Keratinocyte (primary cell): ENCODE measurements at regions not wholly inside any gene's neighbourhood (a gene's known extent, or its start where the extent isn't known, plus 50 kb on each side); places are given as distances from the start of the nearest gene placed in this dataset.

Experiments
- DNase-seq: peaks from one replicate; pipeline ENCODE4 v3.0.0-alpha.2; 2011; ENCODE audit warnings: low read depth, missing footprints, low spot score
- FAIRE-seq: peaks from 2 replicates; lab custom pipeline; 2011; peaks lifted over from hg19 to GRCh38; lab: Jason Lieb, UNC
- H2AFZ ChIP-seq: 2 replicates; pipeline ENCODE4 v1.6.0; 2012; ENCODE audit warnings: low read length, control low read depth, inconsistent platforms; ENCODE audit not compliant: control insufficient read depth
- H3K27ac ChIP-seq: 2 replicates; pipeline ENCODE4 v1.5.1; 2011; ENCODE audit warnings: low read length; ENCODE audit not compliant: control insufficient read depth, insufficient read depth
- H3K27me3 ChIP-seq: 3 replicates; pipeline ENCODE4 v1.6.0; 2011; ENCODE audit warnings: low read length; ENCODE audit not compliant: control insufficient read depth, insufficient read depth; ENCODE audit errors: extremely low read depth
- H3K36me3 ChIP-seq, 2 experiments: 2 replicates in 1 of 2; 3 replicates in 1 of 2; pipeline ENCODE4 v1.5.1; 2011; ENCODE audit warnings: low read length in 2 of 2, mild to moderate bottlenecking in 1 of 2; ENCODE audit not compliant: control insufficient read depth in 2 of 2, insufficient read depth in 2 of 2; ENCODE audit errors: extremely low read depth in 1 of 2
- H3K4me1 ChIP-seq: 3 replicates; pipeline ENCODE4 v1.5.1; 2011; ENCODE audit warnings: low read length; ENCODE audit not compliant: control insufficient read depth, insufficient read depth; ENCODE audit errors: extremely low read depth
- H3K4me2 ChIP-seq: 3 replicates; pipeline ENCODE4 v1.6.0; 2011; ENCODE audit warnings: low read depth, low read length; ENCODE audit not compliant: control insufficient read depth, insufficient read depth; ENCODE audit errors: extremely low read depth
- H3K4me3 ChIP-seq, 3 experiments: fragments of 200-600 bp in 1 of 3; sonication (generic) in 1 of 3; 2 replicates in 2 of 3; 3 replicates in 1 of 3; pipeline ENCODE4 v1.5.1; 2011 to 2016; ENCODE audit warnings: low read length in 3 of 3, mild to moderate bottlenecking in 3 of 3, control low read depth in 2 of 3, inconsistent platforms in 1 of 3, low read depth in 1 of 3, mixed read lengths in 1 of 3, mixed run types in 1 of 3, moderate library complexity in 1 of 3; ENCODE audit not compliant: control insufficient read depth in 2 of 3, insufficient read depth in 2 of 3; ENCODE audit errors: extremely low read depth in 1 of 3
- H3K79me2 ChIP-seq: 2 replicates; pipeline ENCODE4 v1.6.0; 2012; ENCODE audit warnings: low read length; ENCODE audit not compliant: control insufficient read depth, insufficient read depth
- H3K9ac ChIP-seq: 3 replicates; pipeline ENCODE4 v1.6.0; 2011; ENCODE audit warnings: low read length; ENCODE audit not compliant: control insufficient read depth, insufficient read depth; ENCODE audit errors: extremely low read depth
- H3K9me1 ChIP-seq: 3 replicates; pipeline ENCODE4 v1.6.0; 2011; ENCODE audit warnings: low read length; ENCODE audit not compliant: control insufficient read depth, insufficient read depth; ENCODE audit errors: extremely low read depth
- H3K9me3 ChIP-seq: 2 replicates; pipeline ENCODE4 v1.5.1; 2012; ENCODE audit warnings: low read depth, low read length; ENCODE audit not compliant: control insufficient read depth
- H4K20me1 ChIP-seq: 3 replicates; pipeline ENCODE4 v1.6.0; 2011; ENCODE audit warnings: low read length; ENCODE audit not compliant: control insufficient read depth, insufficient read depth; ENCODE audit errors: extremely low read depth
- CTCF ChIP-seq, 3 experiments: IDR thresholded peaks in 1 of 3; conservative IDR thresholded peaks in 1 of 3; optimal IDR thresholded peaks in 1 of 3; 2 replicates in 2 of 3; 3 replicates in 1 of 3; pipeline versions ENCODE3 to v1.5.1; 2011; ENCODE audit warnings: low read length in 3 of 3, mild to moderate bottlenecking in 3 of 3, moderate library complexity in 2 of 3, control low read depth in 1 of 3, inconsistent platforms in 1 of 3; ENCODE audit not compliant: insufficient read depth in 2 of 3; ENCODE audit errors: extremely low read depth in 1 of 3
- EZH2 ChIP-seq: IDR thresholded peaks from one replicate; pipeline ENCODE4 v1.6.1; 2012; ENCODE audit warnings: inconsistent platforms, mild to moderate bottlenecking, low read length, moderate library complexity
- dilution Hi-C: fragments of 300-500 bp; cut with MboI; formaldehyde crosslinking; loops from one replicate; pipeline ENCODE4 v1.7.0; 2020; ENCODE audit warnings: low sequenced_read_pairs; ENCODE audit not compliant: extremely low pct_ligation_motif_present

GRCh38 chr5:74337254-74337983 is 303.1 kb downstream of the ENC1 start:
- H3K79me2 ChIP-seq, result no peaks in the 10 kb centered on the region
- H3K27ac ChIP-seq, result no peak overlapping the region
- H2AFZ ChIP-seq, result peak overlapping the region; percentile 43
- no peaks in the 10 kb centered on the region for H3K27me3 ChIP-seq
- H3K4me1 ChIP-seq, result peaks cover 4% of the 10 kb centered on the region
- no peaks in the 10 kb centered on the region for H3K9me3 ChIP-seq
- no peaks in the 10 kb centered on the region for H3K36me3 ChIP-seq
- DNase-seq, result no peak
- H3K4me3 ChIP-seq, result no peak overlapping the region
- H4K20me1 ChIP-seq, result no peaks in the 10 kb centered on the region
- dilution Hi-C loops, result no loop called here
- peak; percentile 51 for FAIRE-seq
- H3K4me2 ChIP-seq, result no peak overlapping the region
- no peak overlapping the region for H3K9ac ChIP-seq
- H3K9me1 ChIP-seq, result no peaks in the 10 kb centered on the region
- no peak for TF ChIP-seq CTCF (optimal IDR thresholded peaks at IDR 0.05 in 1 of 3, IDR thresholded peaks at IDR 0.05 in 1 of 3, conservative IDR thresholded peaks at IDR 0.05 in 1 of 3; ENCODE audit: extremely low read depth in 1 of 3, insufficient read depth in 2 of 3, low read length in 3 of 3)
- no peak for TF ChIP-seq EZH2

GRCh38 chr5:74336297-74336696 is 304.2 kb downstream of the ENC1 start:
- Histone ChIP-seq H3K27me3 (no peaks in the 10 kb centered on the region), H3K27ac (no peak overlapping the region), H3K4me2 (no peak overlapping the region), H3K4me3 (no peak overlapping the region), H4K20me1 (no peaks in the 10 kb centered on the region), H3K9ac (no peak overlapping the region), H3K79me2 (no peaks in the 10 kb centered on the region), H3K36me3 (no peaks in the 10 kb centered on the region), H3K9me3 (no peaks in the 10 kb centered on the region), H2AFZ (no peak overlapping the region), H3K9me1 (no peaks in the 10 kb centered on the region), H3K4me1 (peaks cover 3% of the 10 kb centered on the region)
- FAIRE-seq (no peak), DNase-seq (no peak)
- TF ChIP-seq EZH2 (no peak), CTCF (optimal IDR thresholded peaks at IDR 0.05 in 1 of 3, IDR thresholded peaks at IDR 0.05 in 1 of 3, conservative IDR thresholded peaks at IDR 0.05 in 1 of 3; ENCODE audit: extremely low read depth in 1 of 3, insufficient read depth in 2 of 3, low read length in 3 of 3) (peak in 2 of 3 experiments; percentile 26 to 47)
- dilution Hi-C loops, result no loop called here
